ENCODE measurements at regions not wholly inside any gene's neighbourhood (a gene's known extent, or its start where the extent isn't known, plus 50 kb on each side); places are given as distances from the start of the nearest gene placed in this dataset.

- ChIA-PET CTCF (no interaction called here), RAD21 (ENCODE audit: low non-redundant PET in 1 of 2, low total read pairs in 2 of 2, uncharacterized antibody in 2 of 2, unreplicated experiment in 2 of 2) (no interaction called here), POLR2A (no interaction called here)
- H3K27me3 ChIP-seq (ENCODE audit: insufficient read depth, low read length), result peaks cover 39% of the 10 kb centered on the region
- H3K9ac ChIP-seq (ENCODE audit: low read length), result no peak overlapping the region
- no peaks in the 10 kb centered on the region for H3K9me2 ChIP-seq (ENCODE audit: insufficient read depth)
- H3K4me2 ChIP-seq (ENCODE audit: low read length), result no peak overlapping the region
- H3K4me1 ChIP-seq (ENCODE audit: control insufficient read depth in 1 of 2, insufficient read depth in 2 of 2, low read length in 2 of 2), result peaks cover 0 to 11% of the 10 kb centered on the region in 2 experiments; a peak in 2 of 4 replicates
- H4K20me1 ChIP-seq (ENCODE audit: insufficient read depth), result no peaks in the 10 kb centered on the region
- H3K9me3 ChIP-seq (ENCODE audit: control insufficient read depth in 1 of 2, insufficient read depth in 1 of 2, low read depth in 1 of 2, low read length in 2 of 2), result no peaks in the 10 kb centered on the region
- no peak for ATAC-seq
- H3K4me3 ChIP-seq (replicated peaks in 1 of 2; ENCODE audit: low read depth in 1 of 2, low read length in 2 of 2), result no peak overlapping the region
- no peak overlapping the region for H3K27ac ChIP-seq (ENCODE audit: low read depth, low read length)
- H2AFZ ChIP-seq (ENCODE audit: low read depth, low read length, poor library complexity, severe bottlenecking), result no peak overlapping the region
- TF ChIP-seq, protein P1, sequence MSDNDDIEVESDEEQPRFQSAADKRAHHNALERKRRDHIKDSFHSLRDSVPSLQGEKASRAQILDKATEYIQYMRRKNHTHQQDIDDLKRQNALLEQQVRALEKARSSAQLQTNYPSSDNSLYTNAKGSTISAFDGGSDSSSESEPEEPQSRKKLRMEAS (IDR thresholded peaks at IDR 0.05), result no peak
- intact Hi-C loops (cut with micrococcal nuclease), result no loop called here
- no peaks in the 10 kb centered on the region for H3K79me2 ChIP-seq (ENCODE audit: insufficient read depth, low read length)
- no peaks in the 10 kb centered on the region for H3K36me3 ChIP-seq (ENCODE audit: control insufficient read depth in 1 of 2, insufficient read depth in 2 of 2, low read length in 2 of 2)
- no TSS peak for BruUV-seq (replicated peaks)
- no peak for DNase-seq (ENCODE audit: low read depth, low spot score)
Observed at GRCh38 chr10:121082984-121083383, 231.8 kb downstream of the WDR11 start.

DNA sequence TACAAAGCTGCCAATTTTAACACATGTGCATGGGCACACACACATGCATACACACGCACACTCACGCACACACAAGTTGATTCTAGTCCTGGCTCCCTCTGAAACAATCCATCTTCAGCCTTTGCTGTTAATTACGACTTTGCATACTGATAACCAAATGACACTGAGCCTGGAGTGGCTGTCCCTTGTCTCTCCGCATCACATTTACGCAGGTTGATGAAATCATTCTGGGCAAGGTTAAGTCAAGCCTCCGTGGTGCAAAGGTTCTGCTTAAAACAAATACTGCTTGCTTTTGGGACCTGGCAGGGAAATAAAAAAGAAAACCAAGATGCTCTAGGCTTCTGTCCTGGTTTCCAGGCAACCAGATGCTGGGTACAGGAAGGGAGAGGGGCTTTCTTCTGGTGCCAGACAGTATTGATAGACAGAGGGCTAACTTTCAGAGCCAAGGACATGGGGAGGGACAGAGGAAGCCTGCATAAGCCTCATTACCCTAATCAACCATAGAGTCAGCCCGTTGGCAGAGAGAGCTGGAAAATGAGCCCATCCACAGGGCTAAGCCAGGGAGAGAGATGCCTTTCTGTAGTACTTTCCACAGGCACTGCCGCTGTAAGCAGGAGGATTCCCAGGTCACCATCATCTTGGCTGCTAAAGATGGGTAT is 233.0 kb downstream of the WDR11 start:
- TF ChIP-seq ELF1 (IDR thresholded peaks at IDR 0.05; ENCODE audit: borderline replicate concordance, low read depth) (no peak), ZFX (IDR thresholded peaks at IDR 0.05) (no peak), ZNF274 (IDR thresholded peaks at IDR 0.05; ENCODE audit: low read depth, low read length) (no peak), RAD21 (IDR thresholded peaks at IDR 0.05; ENCODE audit: low read depth) (no peak)
- TF ChIP-seq, protein P1 (IDR thresholded peaks at IDR 0.05), result no peak
- H3K9me3 ChIP-seq (ENCODE audit: control insufficient read depth in 1 of 2, insufficient read depth in 1 of 2, low read depth in 1 of 2, low read length in 2 of 2), result no peaks in the 10 kb centered on the region
- no peak for DNase-seq (ENCODE audit: low read depth, low spot score)
- no peaks in the 10 kb centered on the region for H3K36me3 ChIP-seq (ENCODE audit: control insufficient read depth in 1 of 2, insufficient read depth in 2 of 2, low read length in 2 of 2)
- H3K9me2 ChIP-seq (ENCODE audit: insufficient read depth), result no peaks in the 10 kb centered on the region
- H3K79me2 ChIP-seq (ENCODE audit: insufficient read depth, low read length), result no peaks in the 10 kb centered on the region
- no peak overlapping the region for H3K4me2 ChIP-seq (ENCODE audit: low read length)
- no peak overlapping the region for H3K4me3 ChIP-seq (replicated peaks in 1 of 2; ENCODE audit: low read depth in 1 of 2, low read length in 2 of 2)
- ChIA-PET CTCF (no interaction called here), RAD21 (ENCODE audit: low non-redundant PET in 1 of 2, low total read pairs in 2 of 2, uncharacterized antibody in 2 of 2, unreplicated experiment in 2 of 2) (no interaction called here), POLR2A (no interaction called here)
- H4K20me1 ChIP-seq (ENCODE audit: insufficient read depth), result no peaks in the 10 kb centered on the region
- ATAC-seq, result no peak
- no peak overlapping the region for H2AFZ ChIP-seq (ENCODE audit: low read depth, low read length, poor library complexity, severe bottlenecking)
- intact Hi-C loops (cut with micrococcal nuclease), result no loop called here
- no peak overlapping the region for H3K27ac ChIP-seq (ENCODE audit: low read depth, low read length)
- BruUV-seq (replicated peaks), result no TSS peak
- no peak overlapping the region for H3K9ac ChIP-seq (ENCODE audit: low read length)
- H3K4me1 ChIP-seq (ENCODE audit: control insufficient read depth in 1 of 2, insufficient read depth in 2 of 2, low read length in 2 of 2), result peaks cover 0 to 1% of the 10 kb centered on the region in 2 experiments; a peak in 2 of 4 replicates
- H3K27me3 ChIP-seq (ENCODE audit: insufficient read depth, low read length), result peaks cover 35% of the 10 kb centered on the region
